Osteocyte (in vitro differentiated cells): ENCODE measurements at regions not wholly inside any gene's neighbourhood (a gene's known extent, or its start where the extent isn't known, plus 50 kb on each side); places are given as distances from the start of the nearest gene placed in this dataset.

Experiments
- DNase-seq: peaks from one replicate; pipeline ENCODE4 v3.0.0; 2021; ENCODE audit warnings: mixed read lengths; ENCODE audit not compliant: unreplicated experiment; ENCODE audit errors: extremely low spot score
- H3K27ac Mint-ChIP-seq: one replicate; pipeline ENCODE4 v1.8.0; 2021; ENCODE audit warnings: mild to moderate bottlenecking, mixed read lengths; ENCODE audit not compliant: unreplicated experiment
- H3K27me3 Mint-ChIP-seq: one replicate; pipeline ENCODE4 v1.8.0; 2021; ENCODE audit warnings: mixed read lengths; ENCODE audit not compliant: unreplicated experiment
- H3K36me3 Mint-ChIP-seq: one replicate; pipeline ENCODE4 v1.8.0; 2021; ENCODE audit warnings: mixed read lengths; ENCODE audit not compliant: unreplicated experiment
- H3K4me1 Mint-ChIP-seq: one replicate; pipeline ENCODE4 v1.8.0; 2021; ENCODE audit warnings: mixed read lengths; ENCODE audit not compliant: unreplicated experiment
- H3K4me3 Mint-ChIP-seq: one replicate; pipeline ENCODE4 v1.8.0; 2021; ENCODE audit warnings: mild to moderate bottlenecking, moderate library complexity, mixed read lengths; ENCODE audit not compliant: unreplicated experiment
- H3K9me3 Mint-ChIP-seq: one replicate; pipeline ENCODE4 v1.8.0; 2021; ENCODE audit warnings: mixed read lengths; ENCODE audit not compliant: unreplicated experiment
- TF ChIP-seq, protein P1 (sequence below): fragments of 200-600 bp; sonication (generic); IDR thresholded peaks from 2 replicates; pipeline ENCODE4 v1.5.0; 2021; ENCODE audit warnings: antibody characterized with exemption, mild to moderate bottlenecking, moderate library complexity

DNA sequence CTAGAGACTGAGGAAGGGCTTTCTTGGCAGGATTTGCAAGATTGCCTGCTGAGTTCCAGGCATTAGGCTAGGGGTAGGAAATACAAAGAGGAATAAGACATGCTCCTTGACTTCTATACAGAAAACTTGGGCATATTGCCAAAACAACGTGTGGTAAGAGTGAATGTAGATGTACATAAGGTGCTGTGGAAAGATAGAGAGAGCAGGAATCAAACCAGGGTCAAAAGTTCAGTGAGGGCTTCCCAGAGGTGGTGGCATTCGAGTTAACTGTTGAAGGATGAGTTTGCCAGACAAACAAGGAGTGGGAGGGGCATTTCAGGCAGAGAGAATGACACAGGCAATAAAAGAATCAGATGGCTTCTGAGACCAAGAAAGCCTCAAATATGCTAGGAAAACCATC, 187.9 kb downstream of the KDR start:
- H3K27ac Mint-ChIP-seq, result no peak overlapping the region
- no peak for DNase-seq

DNA sequence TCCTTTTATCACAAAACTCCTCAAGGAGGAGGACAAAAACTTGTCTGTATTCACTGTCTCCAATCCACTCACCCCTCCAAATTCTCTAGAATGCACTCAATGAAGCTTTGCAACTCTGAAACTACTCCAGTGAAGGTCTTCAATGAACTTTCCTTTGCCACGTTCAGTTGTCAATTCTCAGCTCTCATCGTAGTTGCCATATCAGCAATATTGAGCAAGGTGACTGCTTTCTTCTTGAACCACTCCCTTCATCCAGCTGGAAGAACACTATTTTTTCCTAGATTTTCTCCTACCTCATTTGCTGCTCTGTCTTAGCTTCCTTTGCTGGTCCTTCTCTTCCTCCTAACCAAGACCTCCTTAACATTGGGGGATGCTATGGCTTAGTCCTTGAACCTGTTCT, 191.8 kb downstream of the KDR start:
- Mint-ChIP-seq H3K4me3 (no peak overlapping the region), H3K36me3 (no peaks in the 10 kb centered on the region), H3K9me3 (no peaks in the 10 kb centered on the region), H3K27ac (no peak overlapping the region), H3K4me1 (peaks cover 14% of the 10 kb centered on the region), H3K27me3 (peaks cover 14% of the 10 kb centered on the region)
- TF ChIP-seq, protein P1, sequence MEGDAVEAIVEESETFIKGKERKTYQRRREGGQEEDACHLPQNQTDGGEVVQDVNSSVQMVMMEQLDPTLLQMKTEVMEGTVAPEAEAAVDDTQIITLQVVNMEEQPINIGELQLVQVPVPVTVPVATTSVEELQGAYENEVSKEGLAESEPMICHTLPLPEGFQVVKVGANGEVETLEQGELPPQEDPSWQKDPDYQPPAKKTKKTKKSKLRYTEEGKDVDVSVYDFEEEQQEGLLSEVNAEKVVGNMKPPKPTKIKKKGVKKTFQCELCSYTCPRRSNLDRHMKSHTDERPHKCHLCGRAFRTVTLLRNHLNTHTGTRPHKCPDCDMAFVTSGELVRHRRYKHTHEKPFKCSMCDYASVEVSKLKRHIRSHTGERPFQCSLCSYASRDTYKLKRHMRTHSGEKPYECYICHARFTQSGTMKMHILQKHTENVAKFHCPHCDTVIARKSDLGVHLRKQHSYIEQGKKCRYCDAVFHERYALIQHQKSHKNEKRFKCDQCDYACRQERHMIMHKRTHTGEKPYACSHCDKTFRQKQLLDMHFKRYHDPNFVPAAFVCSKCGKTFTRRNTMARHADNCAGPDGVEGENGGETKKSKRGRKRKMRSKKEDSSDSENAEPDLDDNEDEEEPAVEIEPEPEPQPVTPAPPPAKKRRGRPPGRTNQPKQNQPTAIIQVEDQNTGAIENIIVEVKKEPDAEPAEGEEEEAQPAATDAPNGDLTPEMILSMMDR, result no peak
- DNase-seq, result no peak

More for the DNA sequence above, 187.9 kb downstream of the KDR start:
- H3K27me3 Mint-ChIP-seq, result peaks cover 12% of the 10 kb centered on the region
- H3K4me3 Mint-ChIP-seq, result no peak overlapping the region
- H3K36me3 Mint-ChIP-seq, result no peaks in the 10 kb centered on the region
- TF ChIP-seq, protein P1, result no peak
- H3K4me1 Mint-ChIP-seq, result peaks cover 10% of the 10 kb centered on the region
- no peaks in the 10 kb centered on the region for H3K9me3 Mint-ChIP-seq

DNA sequence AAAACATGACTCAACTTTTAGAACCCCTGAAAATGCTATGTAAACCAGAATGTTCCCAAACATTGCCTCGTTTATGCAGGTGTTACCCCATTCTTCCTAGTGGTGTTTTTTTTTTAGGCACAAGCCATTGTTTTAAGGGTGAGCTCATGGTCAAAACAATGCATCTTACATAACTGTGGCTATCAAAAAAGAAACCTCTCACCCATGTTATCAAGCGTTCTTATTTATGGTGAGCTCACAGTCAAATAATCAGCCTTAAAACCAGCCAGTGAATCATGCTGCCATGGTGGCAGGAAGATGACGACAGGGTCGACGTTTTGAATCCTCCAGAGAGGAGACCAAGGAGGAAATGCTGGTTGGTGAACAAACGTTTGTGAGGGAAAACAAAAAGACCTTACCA, 195.2 kb downstream of the KDR start:
- Mint-ChIP-seq H3K27me3 (peaks cover 5% of the 10 kb centered on the region), H3K27ac (no peak overlapping the region), H3K4me1 (peaks cover 4% of the 10 kb centered on the region), H3K4me3 (no peak overlapping the region), H3K9me3 (peaks cover 8% of the 10 kb centered on the region), H3K36me3 (peaks cover 2% of the 10 kb centered on the region)
- DNase-seq, result no peak
- TF ChIP-seq, protein P1, result no peak

DNA sequence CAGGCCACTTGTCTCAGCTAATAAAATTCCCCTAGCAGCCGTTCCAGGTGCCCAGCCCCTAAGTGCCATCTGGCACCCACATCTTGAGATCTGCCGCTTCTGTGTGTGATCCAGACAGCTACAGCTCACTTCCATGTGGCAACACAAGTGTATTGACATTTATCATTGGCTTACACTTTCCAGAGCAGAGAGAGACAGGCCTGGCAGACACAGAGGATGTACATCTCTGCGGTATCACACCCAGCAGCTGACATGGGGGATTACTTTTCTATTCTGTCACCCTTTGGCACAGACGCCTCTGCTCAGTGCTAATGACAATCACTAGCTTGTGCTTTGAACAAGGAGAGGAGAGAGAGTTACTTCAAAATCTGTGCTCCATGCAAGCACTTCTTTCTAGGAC, 195.9 kb downstream of the KDR start:
- DNase-seq, result no peak
- TF ChIP-seq, protein P1, result no peak
- Mint-ChIP-seq H3K27me3 (peaks cover 5% of the 10 kb centered on the region), H3K36me3 (peaks cover 2% of the 10 kb centered on the region), H3K4me3 (no peak overlapping the region), H3K4me1 (peaks cover 4% of the 10 kb centered on the region), H3K27ac (no peak overlapping the region), H3K9me3 (peaks cover 15% of the 10 kb centered on the region)

DNA sequence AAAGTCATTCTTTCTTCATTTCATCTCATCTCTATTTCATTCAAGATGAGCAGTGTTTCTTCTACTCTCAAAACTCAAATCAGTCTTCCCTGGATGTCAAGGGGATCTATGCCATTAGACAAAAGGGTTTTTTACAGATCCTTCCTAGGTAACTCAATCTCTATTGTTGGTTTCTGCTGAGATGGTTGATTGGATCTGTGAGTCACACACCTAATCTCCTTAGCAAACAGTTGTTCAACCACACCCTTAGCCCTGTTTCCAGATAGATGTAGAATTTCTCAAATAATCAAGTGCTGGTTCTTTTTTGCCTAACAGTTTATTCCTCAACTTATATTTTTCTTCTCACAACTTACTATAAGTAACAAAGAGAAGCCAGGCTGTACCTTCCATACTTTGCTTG, 200.5 kb downstream of the KDR start:
- Mint-ChIP-seq H3K27ac (no peak overlapping the region), H3K4me1 (no peaks in the 10 kb centered on the region), H3K4me3 (no peak overlapping the region), H3K9me3 (peaks cover 22% of the 10 kb centered on the region), H3K36me3 (peaks cover 4% of the 10 kb centered on the region), H3K27me3 (no peaks in the 10 kb centered on the region)
- TF ChIP-seq, protein P1, result no peak
- DNase-seq, result no peak
